Liver (tissue), 8 donors: ENCODE measurements at regions not wholly inside any gene's neighbourhood (a gene's known extent, or its start where the extent isn't known, plus 50 kb on each side); places are given as distances from the start of the nearest gene placed in this dataset.

ENCODE experiments used
- DNase-seq: peaks from one replicate; pipeline ENCODE4 v3.0.0-alpha.2; 2017; ENCODE audit warnings: low spot score
- H3K27ac ChIP-seq, 2 donors: one replicate each; pipeline ENCODE4 v1.7.0; 2013; ENCODE audit warnings: inconsistent platforms in 2 of 2, low read length in 2 of 2, control low read depth in 1 of 2, low read depth in 1 of 2, mild to moderate bottlenecking in 1 of 2
- H3K27me3 ChIP-seq, 4 donors: one replicate each; pipeline versions ENCODE4 v1.6.1 to v1.7.0; 2013; ENCODE audit warnings: low read length in 3 of 4, inconsistent platforms in 1 of 4, mild to moderate bottlenecking in 1 of 4, moderate library complexity in 1 of 4; ENCODE audit not compliant: control insufficient read depth in 4 of 4, insufficient read depth in 4 of 4
- H3K36me3 ChIP-seq, 4 donors: one replicate each; pipeline versions ENCODE4 v1.6.1 to v1.7.0; 2013; ENCODE audit warnings: low read length in 3 of 4, mild to moderate bottlenecking in 3 of 4, low read depth in 1 of 4, moderate library complexity in 1 of 4; ENCODE audit not compliant: control insufficient read depth in 4 of 4, insufficient read depth in 3 of 4
- H3K4me1 ChIP-seq, 4 donors: one replicate each; pipeline versions ENCODE4 v1.6.1 to v1.7.0; 2013; ENCODE audit warnings: low read length in 3 of 4, mild to moderate bottlenecking in 3 of 4, moderate library complexity in 1 of 4; ENCODE audit not compliant: control insufficient read depth in 4 of 4, insufficient read depth in 4 of 4
- H3K4me3 ChIP-seq, 3 donors: one replicate each; pipeline versions ENCODE4 v1.6.1 to v1.7.0; 2013; ENCODE audit warnings: low read length in 3 of 3, control low read depth in 1 of 3, low read depth in 1 of 3, mild to moderate bottlenecking in 1 of 3
- H3K9ac ChIP-seq, 2 donors: one replicate each; pipeline ENCODE4 v1.7.0; 2013; ENCODE audit warnings: low read length in 2 of 2, mild to moderate bottlenecking in 2 of 2, moderate library complexity in 2 of 2, control low read depth in 1 of 2, low read depth in 1 of 2
- H3K9me3 ChIP-seq, 4 donors: one replicate each; pipeline versions ENCODE4 v1.6.1 to v1.7.0; 2013; ENCODE audit warnings: low read length in 3 of 4; ENCODE audit not compliant: control insufficient read depth in 4 of 4
- ATF3 ChIP-seq: IDR thresholded peaks from 2 replicates; pipeline ENCODE4 v1.6.1; 2016; ENCODE audit warnings: antibody characterized with exemption
- EGR1 ChIP-seq, 2 donors: IDR thresholded peaks; 2 replicates each; pipeline ENCODE4 v1.6.1; 2016 to 2018; ENCODE audit warnings: antibody characterized with exemption in 2 of 2, low read depth in 2 of 2
- FOXA1 ChIP-seq: IDR thresholded peaks from 2 replicates; pipeline ENCODE4 v1.6.1; 2016; ENCODE audit warnings: antibody characterized with exemption
- FOXA2 ChIP-seq: IDR thresholded peaks from 2 replicates; pipeline ENCODE4 v1.6.1; 2016; ENCODE audit warnings: antibody characterized with exemption
- GABPA ChIP-seq, 2 donors: IDR thresholded peaks in 1 of 2; conservative IDR thresholded peaks in 1 of 2; 2 replicates each; pipeline ENCODE4 v1.6.1; 2016; ENCODE audit warnings: antibody characterized with exemption in 2 of 2, mild to moderate bottlenecking in 1 of 2, moderate library complexity in 1 of 2
- HNF4A ChIP-seq, 2 donors: conservative IDR thresholded peaks; 2 replicates each; pipeline ENCODE4 v1.6.1; 2016; ENCODE audit warnings: antibody characterized with exemption in 2 of 2, mild to moderate bottlenecking in 2 of 2
- HNF4G ChIP-seq: IDR thresholded peaks from 2 replicates; pipeline ENCODE4 v1.6.1; 2016; ENCODE audit warnings: antibody characterized with exemption
- JUND ChIP-seq, 2 donors: IDR thresholded peaks; 2 replicates each; pipeline ENCODE4 v1.6.1; 2016; ENCODE audit warnings: antibody characterized with exemption in 2 of 2
- NR2F2 ChIP-seq: IDR thresholded peaks from 2 replicates; pipeline ENCODE4 v1.6.1; 2016; ENCODE audit warnings: antibody characterized with exemption
- RAD21 ChIP-seq, 2 donors: IDR thresholded peaks; 2 replicates each; pipeline ENCODE4 v1.6.1; 2016; ENCODE audit warnings: antibody characterized with exemption in 2 of 2, mild to moderate bottlenecking in 2 of 2
- RXRA ChIP-seq, 2 donors: IDR thresholded peaks; 2 replicates each; pipeline ENCODE4 v1.6.1; 2017 to 2018; ENCODE audit warnings: antibody characterized with exemption in 2 of 2, mild to moderate bottlenecking in 1 of 2
- SP1 ChIP-seq: IDR thresholded peaks from 2 replicates; pipeline ENCODE4 v1.6.1; 2018; ENCODE audit warnings: antibody characterized with exemption, mild to moderate bottlenecking
- TAF1 ChIP-seq: conservative IDR thresholded peaks from 2 replicates; pipeline ENCODE4 v1.6.1; 2016; ENCODE audit warnings: antibody characterized with exemption, mild to moderate bottlenecking
- YY1 ChIP-seq: IDR thresholded peaks from 2 replicates; pipeline ENCODE4 v1.6.1; 2016; ENCODE audit warnings: antibody characterized with exemption, mild to moderate bottlenecking
- ZBTB33 ChIP-seq: IDR thresholded peaks from 2 replicates; pipeline ENCODE4 v1.6.1; 2016; ENCODE audit warnings: antibody characterized with exemption
- WGBS: extraction: QIAGEN DNeasy Blood & Tissue Kit; methylation state at CpG from one replicate; pipeline ENCODE4 v1.1.7; 2013; 5-methylcytosine and 5-hydroxymethylcytosine counted together
- TF ChIP-seq, protein P1 (sequence below): fragments of 150-350 bp; IDR thresholded peaks from 2 replicates; pipeline ENCODE4 v1.5.1; 2017; ENCODE audit warnings: improper control_type of control experiment, low read depth, low read length; ENCODE audit not compliant: missing input control
- TF ChIP-seq, protein P2 (sequence below): IDR thresholded peaks from 2 replicates; pipeline ENCODE4 v1.6.1; 2016; ENCODE audit warnings: antibody characterized with exemption, mild to moderate bottlenecking
- TF ChIP-seq, protein P3 (sequence below): IDR thresholded peaks from 2 replicates; pipeline ENCODE4 v1.6.1; 2016; ENCODE audit warnings: antibody characterized with exemption
- donor health status: healthy.
- donor health status: healthy.
- donor health status: healthy.
- donor health status: healthy.
- donor health status: healthy.

DNA sequence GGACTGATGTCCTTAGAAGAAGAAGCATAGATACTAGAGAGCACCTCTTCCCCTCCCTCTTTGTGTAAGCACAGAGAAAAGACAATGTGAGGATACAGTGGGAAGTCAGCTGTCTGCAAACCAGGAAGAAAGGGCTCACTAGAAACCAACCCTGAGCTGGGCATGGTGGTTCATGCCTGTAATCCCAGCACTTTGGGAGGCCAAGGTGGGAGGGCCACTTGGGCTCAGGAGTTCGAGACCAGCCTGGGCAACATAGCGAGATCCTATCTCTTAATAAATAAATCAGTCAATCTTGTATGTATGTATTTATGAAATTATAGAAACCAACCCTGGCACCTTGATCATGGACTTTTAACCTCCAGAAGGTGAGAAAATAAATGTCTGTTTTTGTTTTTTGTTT is 118.3 kb downstream of the NPIPB5 start:
- no peak for DNase-seq
- H3K36me3 ChIP-seq = no peaks in the 10 kb centered on the region
- peaks cover 0 to 10% (median 0%) of the 10 kb centered on the region in 4 donors for H3K27me3 ChIP-seq
- H3K27ac ChIP-seq = no peak overlapping the region
- TF ChIP-seq YY1 (no peak), RXRA (IDR thresholded peaks at IDR 0.05) (no peak), RAD21 (IDR thresholded peaks at IDR 0.05) (no peak), NR2F2 (no peak), ZBTB33 (no peak), SP1 (no peak), FOXA1 (no peak), ATF3 (no peak), EGR1 (IDR thresholded peaks at IDR 0.05; ENCODE audit: low read depth in 2 of 2) (no peak), JUND (IDR thresholded peaks at IDR 0.05) (no peak), HNF4G (no peak), HNF4A (conservative IDR thresholded peaks at IDR 0.05) (no peak), TAF1 (no peak), GABPA (IDR thresholded peaks at IDR 0.05 in 1 of 2, conservative IDR thresholded peaks at IDR 0.05 in 1 of 2) (no peak), FOXA2 (no peak)
- TF ChIP-seq, protein P1, sequence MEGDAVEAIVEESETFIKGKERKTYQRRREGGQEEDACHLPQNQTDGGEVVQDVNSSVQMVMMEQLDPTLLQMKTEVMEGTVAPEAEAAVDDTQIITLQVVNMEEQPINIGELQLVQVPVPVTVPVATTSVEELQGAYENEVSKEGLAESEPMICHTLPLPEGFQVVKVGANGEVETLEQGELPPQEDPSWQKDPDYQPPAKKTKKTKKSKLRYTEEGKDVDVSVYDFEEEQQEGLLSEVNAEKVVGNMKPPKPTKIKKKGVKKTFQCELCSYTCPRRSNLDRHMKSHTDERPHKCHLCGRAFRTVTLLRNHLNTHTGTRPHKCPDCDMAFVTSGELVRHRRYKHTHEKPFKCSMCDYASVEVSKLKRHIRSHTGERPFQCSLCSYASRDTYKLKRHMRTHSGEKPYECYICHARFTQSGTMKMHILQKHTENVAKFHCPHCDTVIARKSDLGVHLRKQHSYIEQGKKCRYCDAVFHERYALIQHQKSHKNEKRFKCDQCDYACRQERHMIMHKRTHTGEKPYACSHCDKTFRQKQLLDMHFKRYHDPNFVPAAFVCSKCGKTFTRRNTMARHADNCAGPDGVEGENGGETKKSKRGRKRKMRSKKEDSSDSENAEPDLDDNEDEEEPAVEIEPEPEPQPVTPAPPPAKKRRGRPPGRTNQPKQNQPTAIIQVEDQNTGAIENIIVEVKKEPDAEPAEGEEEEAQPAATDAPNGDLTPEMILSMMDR = no peak
- TF ChIP-seq, protein P2, sequence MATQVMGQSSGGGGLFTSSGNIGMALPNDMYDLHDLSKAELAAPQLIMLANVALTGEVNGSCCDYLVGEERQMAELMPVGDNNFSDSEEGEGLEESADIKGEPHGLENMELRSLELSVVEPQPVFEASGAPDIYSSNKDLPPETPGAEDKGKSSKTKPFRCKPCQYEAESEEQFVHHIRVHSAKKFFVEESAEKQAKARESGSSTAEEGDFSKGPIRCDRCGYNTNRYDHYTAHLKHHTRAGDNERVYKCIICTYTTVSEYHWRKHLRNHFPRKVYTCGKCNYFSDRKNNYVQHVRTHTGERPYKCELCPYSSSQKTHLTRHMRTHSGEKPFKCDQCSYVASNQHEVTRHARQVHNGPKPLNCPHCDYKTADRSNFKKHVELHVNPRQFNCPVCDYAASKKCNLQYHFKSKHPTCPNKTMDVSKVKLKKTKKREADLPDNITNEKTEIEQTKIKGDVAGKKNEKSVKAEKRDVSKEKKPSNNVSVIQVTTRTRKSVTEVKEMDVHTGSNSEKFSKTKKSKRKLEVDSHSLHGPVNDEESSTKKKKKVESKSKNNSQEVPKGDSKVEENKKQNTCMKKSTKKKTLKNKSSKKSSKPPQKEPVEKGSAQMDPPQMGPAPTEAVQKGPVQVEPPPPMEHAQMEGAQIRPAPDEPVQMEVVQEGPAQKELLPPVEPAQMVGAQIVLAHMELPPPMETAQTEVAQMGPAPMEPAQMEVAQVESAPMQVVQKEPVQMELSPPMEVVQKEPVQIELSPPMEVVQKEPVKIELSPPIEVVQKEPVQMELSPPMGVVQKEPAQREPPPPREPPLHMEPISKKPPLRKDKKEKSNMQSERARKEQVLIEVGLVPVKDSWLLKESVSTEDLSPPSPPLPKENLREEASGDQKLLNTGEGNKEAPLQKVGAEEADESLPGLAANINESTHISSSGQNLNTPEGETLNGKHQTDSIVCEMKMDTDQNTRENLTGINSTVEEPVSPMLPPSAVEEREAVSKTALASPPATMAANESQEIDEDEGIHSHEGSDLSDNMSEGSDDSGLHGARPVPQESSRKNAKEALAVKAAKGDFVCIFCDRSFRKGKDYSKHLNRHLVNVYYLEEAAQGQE = no peak
- TF ChIP-seq, protein P3, sequence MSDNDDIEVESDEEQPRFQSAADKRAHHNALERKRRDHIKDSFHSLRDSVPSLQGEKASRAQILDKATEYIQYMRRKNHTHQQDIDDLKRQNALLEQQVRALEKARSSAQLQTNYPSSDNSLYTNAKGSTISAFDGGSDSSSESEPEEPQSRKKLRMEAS = no peak
- no peak overlapping the region for H3K9ac ChIP-seq
- no peaks in the 10 kb centered on the region for H3K4me1 ChIP-seq
- peaks cover 0 to 3% (median under 1%) of the 10 kb centered on the region in 4 donors for H3K9me3 ChIP-seq
- 94% methylated on average over 2 of the region's 2 CpGs for WGBS
- no peak overlapping the region for H3K4me3 ChIP-seq
